ENCODE measurements at regions not wholly inside any gene's neighbourhood (a gene's known extent, or its start where the extent isn't known, plus 50 kb on each side); places are given as distances from the start of the nearest gene placed in this dataset.

DNA sequence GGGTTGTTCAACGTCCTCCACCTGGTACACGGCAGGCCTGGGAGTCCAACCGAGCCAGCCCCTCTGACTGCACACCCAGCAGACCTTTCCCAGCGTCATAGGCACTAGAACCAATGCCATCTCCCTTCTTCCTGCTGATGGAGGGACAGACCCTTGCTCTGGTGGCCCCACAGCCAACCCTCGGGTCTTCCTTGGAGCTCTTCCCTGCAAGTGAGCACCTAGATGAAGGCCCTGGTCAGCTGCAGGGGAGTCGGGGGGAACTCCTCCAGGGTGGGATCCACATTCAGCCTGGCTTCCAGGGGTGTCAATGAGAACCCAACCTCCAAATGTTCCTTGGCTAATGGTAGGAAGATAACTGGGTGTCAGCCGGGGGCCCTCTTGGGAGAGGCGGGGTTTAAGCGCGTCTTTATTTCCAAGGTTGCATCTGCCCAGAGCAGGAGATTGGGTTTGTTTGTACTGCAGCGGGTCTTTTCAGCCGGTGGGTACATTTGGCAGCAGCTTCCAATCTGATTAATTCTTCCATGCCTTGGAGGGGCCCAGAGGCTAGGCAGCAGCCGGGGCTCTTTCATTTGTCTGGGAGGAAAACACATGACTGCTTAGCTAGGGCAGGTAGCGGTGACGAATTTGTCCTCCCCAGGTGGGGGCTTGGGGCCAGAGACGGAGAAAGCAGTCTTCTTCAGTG, 56.0 kb upstream of the SHISAL1 start:
- DNase-seq (ENCODE audit: low read depth), result no peak

DNA sequence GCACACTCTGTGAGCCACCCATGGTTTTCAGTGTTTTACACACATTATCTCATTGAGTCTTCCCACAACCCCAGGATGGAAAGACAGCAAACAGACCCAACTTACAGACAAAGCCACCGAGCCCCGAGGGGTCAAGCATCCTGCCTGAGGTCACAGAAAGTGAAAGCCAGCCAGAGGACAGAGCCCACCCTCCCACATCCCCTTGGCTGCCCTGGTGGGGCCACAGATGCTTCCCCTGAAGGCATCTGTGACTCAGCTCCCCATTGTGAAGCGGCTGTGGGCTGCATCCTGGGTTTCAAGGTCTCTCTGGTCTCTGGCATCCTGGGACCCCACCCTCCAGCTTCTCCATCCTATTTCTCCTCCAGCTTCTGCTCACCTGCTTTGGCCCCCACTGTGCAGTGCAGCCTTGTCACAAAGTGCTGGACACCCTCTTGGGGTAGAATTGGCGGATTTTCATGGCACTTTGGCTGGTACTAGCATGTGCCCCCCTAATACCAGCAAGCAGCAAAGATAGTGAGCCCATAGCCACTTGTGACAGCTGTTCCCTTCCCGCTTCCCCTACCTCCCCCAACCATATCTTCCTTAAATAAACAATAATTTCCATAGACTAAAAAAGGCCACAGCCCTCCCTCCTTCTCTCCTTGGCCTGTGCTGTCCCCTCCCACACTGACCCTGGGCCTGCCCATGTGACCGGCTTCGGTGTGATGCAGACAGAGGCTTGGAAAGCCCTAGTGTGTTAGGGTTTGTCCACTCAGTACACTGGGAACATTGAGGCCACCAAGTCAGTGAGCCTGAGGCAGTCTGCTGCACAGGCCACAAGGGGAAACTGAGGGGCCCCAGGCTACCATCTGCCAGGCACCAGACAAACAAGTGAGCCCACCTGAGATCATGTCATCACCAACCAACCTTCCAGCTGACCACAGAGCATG, 53.9 kb upstream of the SHISAL1 start:
- DNase-seq (ENCODE audit: low read depth), result no peak

DNA sequence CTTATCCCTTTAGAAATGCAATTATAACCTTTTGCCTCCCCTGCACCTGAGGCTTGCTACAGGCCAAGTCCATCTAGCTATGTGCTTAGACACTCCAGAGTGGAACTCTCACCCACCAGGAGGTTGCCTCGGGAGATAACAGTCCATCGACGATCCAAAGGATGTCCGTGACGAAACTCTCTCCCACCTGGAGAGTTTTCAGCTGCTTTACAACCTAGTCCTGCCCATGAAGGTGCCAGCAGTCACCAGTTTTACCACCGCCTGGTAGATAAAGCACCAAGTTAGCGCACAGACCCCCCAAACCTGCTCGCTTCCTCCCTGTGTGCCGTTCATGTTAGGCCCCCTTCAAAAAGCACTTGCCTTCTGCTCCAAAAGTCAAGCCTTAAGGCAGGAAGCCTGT, 53.1 kb upstream of the SHISAL1 start:
- no peak for DNase-seq (ENCODE audit: low read depth)

DNA sequence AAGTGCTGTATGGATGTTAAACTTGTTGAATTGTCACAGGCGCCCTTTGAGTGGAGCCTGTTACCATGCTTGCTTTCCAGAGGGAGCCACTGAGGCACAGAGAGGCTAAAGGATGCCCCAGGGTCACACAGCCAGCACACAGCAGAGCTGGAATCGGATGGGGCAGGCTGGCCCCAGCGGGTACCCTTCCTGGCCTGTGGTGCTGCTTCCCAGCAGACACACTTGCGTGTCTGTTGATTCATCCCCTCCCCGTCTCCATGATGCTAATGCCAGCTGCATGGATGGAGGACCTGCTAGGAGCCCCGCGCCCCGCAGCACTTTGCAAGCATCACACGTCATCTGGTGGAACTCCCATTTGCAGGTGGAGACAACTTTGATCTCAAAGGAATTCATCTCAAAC, 52.4 kb upstream of the SHISAL1 start:
- DNase-seq (ENCODE audit: low read depth), result no peak

DNA sequence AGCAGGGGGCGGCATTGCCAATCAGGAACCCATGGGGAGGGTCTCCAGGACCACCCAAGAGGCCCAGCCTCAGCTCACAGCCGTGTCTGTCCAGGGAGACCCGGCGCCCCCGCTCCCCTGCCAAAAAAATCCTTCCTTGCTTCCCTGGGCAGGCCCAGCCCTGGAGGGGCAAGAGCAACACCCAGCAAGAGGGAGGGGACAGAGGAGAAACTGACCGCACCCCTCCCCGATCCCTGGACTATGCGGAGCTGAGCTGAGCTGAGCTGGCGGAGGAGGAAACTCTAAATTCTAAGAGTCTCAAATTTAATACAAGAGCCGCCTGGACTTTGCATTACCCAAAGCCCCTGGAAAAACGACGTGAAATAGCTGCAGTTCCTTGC, 52.0 kb upstream of the SHISAL1 start:
- DNase-seq (ENCODE audit: low read depth), result no peak

DNA sequence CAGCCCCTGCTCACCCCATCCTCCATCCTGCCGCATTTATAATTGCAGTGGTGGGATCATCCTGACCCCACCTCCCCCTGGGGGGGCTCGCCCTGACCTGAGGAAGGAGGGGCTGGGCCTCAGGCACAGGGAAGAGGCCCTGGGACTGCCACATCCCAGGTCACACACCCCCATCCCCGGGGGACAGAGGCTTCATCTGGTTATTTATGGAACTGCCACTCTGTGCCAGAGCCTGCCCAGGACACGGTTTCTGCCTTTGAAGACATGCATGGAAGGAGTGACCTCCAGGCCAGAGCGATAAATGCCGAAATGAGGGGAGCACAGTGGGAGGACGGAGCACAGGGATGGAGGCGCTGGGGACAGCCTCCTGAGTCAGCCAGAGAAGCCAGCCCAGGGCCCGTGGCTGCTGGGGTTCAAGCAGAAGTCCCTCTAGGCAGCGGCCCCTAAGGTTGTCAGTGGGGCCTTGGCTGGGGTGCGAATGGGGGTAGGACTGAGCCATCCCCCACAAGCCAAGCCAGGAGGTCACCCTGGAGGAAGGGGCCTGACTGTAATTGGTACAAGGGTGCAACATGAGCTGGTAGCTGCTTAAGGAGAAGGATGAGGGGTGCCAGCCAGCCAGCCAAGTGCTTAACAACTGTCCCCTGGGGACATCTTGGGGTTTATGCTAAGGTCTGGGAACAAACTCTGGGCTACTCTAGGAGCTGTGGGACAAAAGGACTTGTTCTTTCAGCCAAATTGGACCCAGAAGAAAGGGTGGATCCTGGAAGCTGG, 51.4 kb upstream of the SHISAL1 start:
- no peak for DNase-seq (ENCODE audit: low read depth)

DNA sequence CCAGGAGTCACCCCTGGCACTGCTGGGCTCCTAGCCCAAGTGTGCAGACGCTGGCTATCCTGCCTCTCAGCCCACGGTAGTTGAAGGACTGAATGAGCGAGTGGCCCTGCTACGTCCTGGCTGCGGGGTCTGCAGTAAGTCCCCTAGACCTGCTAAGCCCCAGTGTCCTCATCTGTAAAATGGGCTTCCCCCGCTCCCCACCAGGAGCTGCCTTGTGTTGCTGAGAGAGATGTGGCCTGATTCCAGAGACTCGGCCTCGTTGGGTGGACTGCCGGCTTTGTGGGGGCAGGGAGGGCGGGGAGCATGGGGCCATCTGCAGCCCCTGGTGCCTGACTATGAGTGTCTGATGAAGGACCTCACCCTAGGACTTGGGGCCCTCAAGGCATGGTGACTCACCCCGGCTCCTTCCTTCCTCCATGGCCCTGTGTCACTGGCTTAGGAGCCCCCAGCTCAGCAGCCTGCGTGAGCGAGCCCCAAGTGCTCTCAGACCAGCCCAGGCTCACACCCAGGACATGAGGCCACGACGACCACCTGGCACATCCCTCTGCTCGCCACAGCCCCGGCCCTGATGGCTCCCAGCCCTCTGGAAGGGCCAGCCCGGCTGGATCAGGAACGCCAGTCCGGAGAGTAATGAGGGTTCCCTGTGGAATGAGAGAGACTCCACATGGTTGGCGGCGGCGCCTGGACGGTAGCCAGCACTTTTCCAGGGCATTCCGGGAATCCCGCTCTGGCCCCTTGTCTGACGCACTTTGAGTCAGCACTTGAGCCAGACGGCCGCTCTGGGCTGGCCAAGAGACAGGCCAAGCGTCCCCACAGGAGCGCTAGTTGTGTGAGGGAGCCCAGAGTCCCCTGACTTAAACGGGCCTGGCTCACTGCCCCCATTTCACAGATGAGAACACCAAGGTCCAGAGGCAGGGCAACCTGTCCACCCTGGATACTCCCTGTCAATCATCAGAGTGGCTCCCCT, 50.5 kb upstream of the SHISAL1 start:
- DNase-seq (ENCODE audit: low read depth), result peak; percentile 97

DNA sequence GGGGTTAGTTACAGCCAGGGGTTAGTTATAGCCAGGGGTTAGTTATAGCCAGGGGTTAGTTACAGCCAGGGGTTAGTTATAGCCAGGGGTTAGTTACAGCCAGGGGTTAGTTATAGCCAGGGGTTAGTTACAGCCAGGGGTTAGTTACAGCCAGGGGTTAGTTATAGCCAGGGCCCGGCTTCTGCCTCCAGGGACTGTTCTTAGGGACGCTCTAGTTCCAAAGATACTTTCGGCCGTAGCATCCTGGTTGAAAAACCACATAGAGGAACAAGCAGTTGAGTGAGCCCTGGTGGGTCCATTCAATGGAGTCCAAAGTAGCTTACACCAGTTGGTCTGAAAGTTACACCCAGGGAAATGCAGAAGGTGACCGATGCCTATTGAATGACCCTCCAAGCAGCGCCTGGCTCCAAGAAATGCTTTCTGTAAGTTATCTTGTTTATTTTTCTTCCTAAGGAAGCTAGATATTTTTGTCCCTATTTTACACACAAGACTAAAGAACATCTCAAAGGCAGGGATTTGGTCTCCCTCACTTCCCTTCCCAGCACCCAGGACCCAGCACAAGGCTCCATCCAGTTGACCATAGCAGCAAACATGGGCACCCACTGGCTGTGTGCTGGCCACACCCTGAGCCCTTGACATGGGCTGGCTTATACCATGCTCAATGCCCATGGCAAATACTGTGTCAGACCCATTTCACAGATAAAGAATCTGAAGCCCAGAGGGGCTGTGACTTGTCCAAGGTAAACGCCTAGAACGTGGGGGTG, 49.7 kb upstream of the SHISAL1 start:
- no peak for DNase-seq (ENCODE audit: low read depth)

Measured in stromal cell of bone marrow (primary cell).